Endothelial cell of umbilical vein (primary cell): ENCODE measurements at regions not wholly inside any gene's neighbourhood (a gene's known extent, or its start where the extent isn't known, plus 50 kb on each side); places are given as distances from the start of the nearest gene placed in this dataset.

ENCODE experiments used
- BruUV-seq: library from RNA; stranded (reverse); fragments of 400-500 nt; replicated peaks from 2 replicates; lab custom pipeline; 2021; lab: Mats Ljungman, UMichigan
- CTCF ChIA-PET: fragments of 300-600, 350-600 bp; sonication (Branson Sonifier 250); formaldehyde crosslinking; loops from one replicate; lab custom pipeline; 2021; ENCODE audit warnings: antibody characterized with exemption, inconsistent platforms; lab: Charles Lee
- POLR2A ChIA-PET: fragments of 300-600, 350-600 bp; sonication (Branson Sonifier 250); formaldehyde crosslinking; loops from one replicate; lab custom pipeline; 2021; ENCODE audit warnings: antibody characterized with exemption, inconsistent platforms; lab: Charles Lee
- DNase-seq: peaks from one replicate; pipeline ENCODE4 v3.0.0-alpha.2; 2011; ENCODE audit warnings: low read depth, low spot score
- FAIRE-seq: peaks from 2 replicates; lab custom pipeline; 2011; peaks lifted over from hg19 to GRCh38; lab: Jason Lieb, UNC
- H2AFZ ChIP-seq: 2 replicates; pipeline ENCODE4 v1.6.0; 2012; ENCODE audit warnings: low read depth, low read length, control low read depth, inconsistent platforms
- H3K27ac ChIP-seq: 2 replicates; pipeline ENCODE4 v1.5.1; 2011; ENCODE audit warnings: low read depth, mild to moderate bottlenecking, control low read depth, low read length, moderate library complexity; ENCODE audit not compliant: insufficient read depth
- H3K27me3 ChIP-seq, 2 experiments: 2 replicates each; pipeline versions ENCODE4 v1.6.0 to v1.6.1; 2011; ENCODE audit warnings: low read length in 2 of 2, mixed read lengths in 1 of 2; ENCODE audit not compliant: control insufficient read depth in 2 of 2, insufficient read depth in 2 of 2
- H3K36me3 ChIP-seq, 2 experiments: 2 replicates in 1 of 2; 3 replicates in 1 of 2; pipeline ENCODE4 v1.5.1; 2011; ENCODE audit warnings: low read length in 2 of 2, mild to moderate bottlenecking in 1 of 2, moderate library complexity in 1 of 2; ENCODE audit not compliant: control insufficient read depth in 2 of 2, insufficient read depth in 2 of 2; ENCODE audit errors: extremely low read depth in 1 of 2
- H3K4me1 ChIP-seq: 3 replicates; pipeline ENCODE4 v1.5.1; 2011; ENCODE audit warnings: mild to moderate bottlenecking, low read length; ENCODE audit not compliant: control insufficient read depth, insufficient read depth; ENCODE audit errors: extremely low read depth
- H3K4me2 ChIP-seq: 2 replicates; pipeline ENCODE4 v1.6.1; 2011; ENCODE audit warnings: low read length, control low read depth, mixed read lengths; ENCODE audit not compliant: insufficient read depth
- H3K4me3 ChIP-seq, 3 experiments: fragments of 200-600 bp in 1 of 3; sonication (generic), shearing (Covaris generic) in 1 of 3; replicated peaks in 1 of 3; 2 replicates each; pipeline ENCODE4 v1.5.1; 2011 to 2016; ENCODE audit warnings: control low read depth in 3 of 3, low read length in 3 of 3, mild to moderate bottlenecking in 2 of 3, inconsistent platforms in 1 of 3, low read depth in 1 of 3, moderate library complexity in 1 of 3; ENCODE audit not compliant: insufficient read depth in 1 of 3
- H3K79me2 ChIP-seq: 2 replicates; pipeline ENCODE4 v1.6.0; 2012; ENCODE audit warnings: low read length, inconsistent platforms; ENCODE audit not compliant: control insufficient read depth, insufficient read depth
- H3K9ac ChIP-seq: replicated peaks from 2 replicates; pipeline ENCODE3; 2011; ENCODE audit warnings: low read length, control low read depth; ENCODE audit not compliant: insufficient read depth; ENCODE audit errors: extremely low read depth
- H3K9me1 ChIP-seq: replicated peaks from 3 replicates; pipeline ENCODE4 v1.6.0; 2011; ENCODE audit warnings: mild to moderate bottlenecking, low read length; ENCODE audit not compliant: control insufficient read depth, insufficient read depth; ENCODE audit errors: extremely low read depth
- H3K9me3 ChIP-seq: replicated peaks from 2 replicates; pipeline ENCODE4 v1.5.1; 2012; ENCODE audit warnings: low read length, inconsistent platforms; ENCODE audit not compliant: control insufficient read depth, insufficient read depth
- H4K20me1 ChIP-seq: replicated peaks from 2 replicates; pipeline ENCODE3; 2011; ENCODE audit warnings: mild to moderate bottlenecking, low read length; ENCODE audit not compliant: control insufficient read depth, insufficient read depth; ENCODE audit errors: extremely low read depth
- EZH2 ChIP-seq: IDR thresholded peaks from 2 replicates; pipeline ENCODE4 v1.6.1; 2012; ENCODE audit warnings: borderline replicate concordance, low read depth, mild to moderate bottlenecking, moderate library complexity, low read length, inconsistent platforms; ENCODE audit not compliant: severe bottlenecking
- FOS ChIP-seq: IDR thresholded peaks from 2 replicates; pipeline ENCODE4 v1.6.1; 2011; ENCODE audit warnings: mild to moderate bottlenecking, low read length, moderate library complexity, borderline replicate concordance; ENCODE audit not compliant: insufficient read depth
- GATA2 ChIP-seq: IDR thresholded peaks from 2 replicates; pipeline ENCODE4 v1.7.0; 2011; ENCODE audit warnings: low read depth, mild to moderate bottlenecking, moderate library complexity, mixed read lengths, low read length; ENCODE audit not compliant: insufficient read length, insufficient read depth
- JUN ChIP-seq: IDR thresholded peaks from 2 replicates; pipeline ENCODE4 v1.6.1; 2011; ENCODE audit warnings: borderline replicate concordance, low read depth; ENCODE audit not compliant: insufficient read length, insufficient read depth
- POLR2A ChIP-seq: IDR thresholded peaks from 2 replicates; pipeline ENCODE4 v1.6.1; 2012; ENCODE audit warnings: low read depth, mild to moderate bottlenecking, control low read depth, low read length
- POLR2AphosphoS5 ChIP-seq: IDR thresholded peaks from 2 replicates; pipeline ENCODE4 v1.6.1; 2012; ENCODE audit warnings: low read depth, mild to moderate bottlenecking, control low read depth, low read length, moderate library complexity; ENCODE audit not compliant: insufficient read depth
- dilution Hi-C: fragments of 300-500 bp; cut with MboI; formaldehyde crosslinking; loops from one replicate; pipeline ENCODE4 v1.15.0; 2019; ENCODE audit warnings: low sequenced_read_pairs; ENCODE audit not compliant: extremely low pct_ligation_motif_present
- intact Hi-C: fragments of 100-400 bp; cut with micrococcal nuclease; formaldehyde crosslinking; loops from one replicate; pipeline ENCODE4 v1.10.0; 2022
- TF ChIP-seq, protein P1 (sequence below): IDR thresholded peaks from 2 replicates; pipeline ENCODE4 v1.6.1; 2011; ENCODE audit not compliant: insufficient read depth, insufficient read length
- TF ChIP-seq, protein P2 (sequence below), 2 donors: IDR thresholded peaks; 1 replicate in 1 of 2; 2 replicates in 1 of 2; pipeline ENCODE4 v1.5.1; 2011; ENCODE audit warnings: low read length in 2 of 2, mild to moderate bottlenecking in 2 of 2, moderate library complexity in 2 of 2, control low read depth in 1 of 2, inconsistent platforms in 1 of 2, low read depth in 1 of 2; ENCODE audit not compliant: insufficient read depth in 1 of 2; ENCODE audit errors: extremely low read depth in 1 of 2

- H3K9me3 ChIP-seq, result no peaks in the 10 kb centered on the region
- FAIRE-seq (no peak), DNase-seq (no peak)
- no peak overlapping the region for H2AFZ ChIP-seq
- ChIA-PET POLR2A (no interaction called here), CTCF (interaction anchor here (0.8 kb wide), 1 partner anchor 15 kb away, joined by 3 read pairs; no protein-coding TSS in a partner anchor)
- H3K27ac ChIP-seq, result no peak overlapping the region
- no TSS peak for BruUV-seq
- TF ChIP-seq FOS, result no peak
- TF ChIP-seq, protein P1, sequence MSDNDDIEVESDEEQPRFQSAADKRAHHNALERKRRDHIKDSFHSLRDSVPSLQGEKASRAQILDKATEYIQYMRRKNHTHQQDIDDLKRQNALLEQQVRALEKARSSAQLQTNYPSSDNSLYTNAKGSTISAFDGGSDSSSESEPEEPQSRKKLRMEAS, result no peak
- TF ChIP-seq GATA2, result no peak
- TF ChIP-seq POLR2AphosphoS5, result no peak
- TF ChIP-seq, protein P2, sequence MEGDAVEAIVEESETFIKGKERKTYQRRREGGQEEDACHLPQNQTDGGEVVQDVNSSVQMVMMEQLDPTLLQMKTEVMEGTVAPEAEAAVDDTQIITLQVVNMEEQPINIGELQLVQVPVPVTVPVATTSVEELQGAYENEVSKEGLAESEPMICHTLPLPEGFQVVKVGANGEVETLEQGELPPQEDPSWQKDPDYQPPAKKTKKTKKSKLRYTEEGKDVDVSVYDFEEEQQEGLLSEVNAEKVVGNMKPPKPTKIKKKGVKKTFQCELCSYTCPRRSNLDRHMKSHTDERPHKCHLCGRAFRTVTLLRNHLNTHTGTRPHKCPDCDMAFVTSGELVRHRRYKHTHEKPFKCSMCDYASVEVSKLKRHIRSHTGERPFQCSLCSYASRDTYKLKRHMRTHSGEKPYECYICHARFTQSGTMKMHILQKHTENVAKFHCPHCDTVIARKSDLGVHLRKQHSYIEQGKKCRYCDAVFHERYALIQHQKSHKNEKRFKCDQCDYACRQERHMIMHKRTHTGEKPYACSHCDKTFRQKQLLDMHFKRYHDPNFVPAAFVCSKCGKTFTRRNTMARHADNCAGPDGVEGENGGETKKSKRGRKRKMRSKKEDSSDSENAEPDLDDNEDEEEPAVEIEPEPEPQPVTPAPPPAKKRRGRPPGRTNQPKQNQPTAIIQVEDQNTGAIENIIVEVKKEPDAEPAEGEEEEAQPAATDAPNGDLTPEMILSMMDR (IDR thresholded peaks at IDR 0.05; ENCODE audit: extremely low read depth in 1 of 2, insufficient read depth in 1 of 2, low read depth in 1 of 2, low read length in 2 of 2), result no peak
- TF ChIP-seq JUN, result no peak
- TF ChIP-seq EZH2, result no peak
- no peak for TF ChIP-seq POLR2A
- dilution Hi-C loops (no loop called here), intact Hi-C loops (no loop called here)
- H3K9ac ChIP-seq, result no peak overlapping the region
- peaks cover 0 to 1% of the 10 kb centered on the region in 2 experiments for H3K27me3 ChIP-seq
- H3K36me3 ChIP-seq, result no peaks in the 10 kb centered on the region
- no peaks in the 10 kb centered on the region for H3K9me1 ChIP-seq
- no peak overlapping the region for H3K4me3 ChIP-seq
- no peaks in the 10 kb centered on the region for H3K4me1 ChIP-seq
- H3K4me2 ChIP-seq, result no peak overlapping the region
- no peaks in the 10 kb centered on the region for H3K79me2 ChIP-seq
- no peaks in the 10 kb centered on the region for H4K20me1 ChIP-seq
Observed at GRCh38 chr13:104733427-104733826, 1667.2 kb upstream of the SLC10A2 start.
